Activated naive CD8-positive, alpha-beta T cell treated with anti-CD3 and anti-CD28 coated beads, Interleukin-2, amount 10 ng/mL, durations not matched to agents 7 days and 5 days (primary cell): ENCODE measurements at regions not wholly inside any gene's neighbourhood (a gene's known extent, or its start where the extent isn't known, plus 50 kb on each side); places are given as distances from the start of the nearest gene placed in this dataset.

ENCODE experiments used
- ATAC-seq: fragments of 150-1000 bp; cut with Tn5 transposase; one replicate; pipeline ENCODE4 v1.10.0; 2021; ENCODE audit warnings: low read depth, moderate library complexity
- POLR2A ChIA-PET: fragments of 350-600 bp; sonication (Branson Sonifier 250); formaldehyde crosslinking; loops from one replicate; lab custom pipeline; 2021; ENCODE audit warnings: antibody characterized with exemption; lab: Charles Lee
- DNase-seq: peaks from one replicate; pipeline ENCODE4 v3.0.0; 2021
- H3K27ac Mint-ChIP-seq: one replicate; pipeline ENCODE4 v1.8.0; 2022; ENCODE audit warnings: mild to moderate bottlenecking, mixed read lengths
- H3K27me3 Mint-ChIP-seq: one replicate; pipeline ENCODE4 v1.8.0; 2022; ENCODE audit warnings: mild to moderate bottlenecking, moderate library complexity, mixed read lengths
- H3K36me3 Mint-ChIP-seq: one replicate; pipeline ENCODE4 v1.8.0; 2021; ENCODE audit warnings: mild to moderate bottlenecking, mixed read lengths
- H3K4me1 Mint-ChIP-seq: one replicate; pipeline ENCODE4 v1.8.0; 2021; ENCODE audit warnings: mixed read lengths
- H3K4me3 Mint-ChIP-seq: one replicate; pipeline ENCODE4 v1.8.0; 2022; ENCODE audit warnings: mild to moderate bottlenecking, moderate library complexity, mixed read lengths
- H3K9me3 Mint-ChIP-seq: one replicate; pipeline ENCODE4 v1.8.0; 2021; ENCODE audit warnings: mixed read lengths

- no peak overlapping the region for H3K27ac Mint-ChIP-seq
- peaks cover 11% of the 10 kb centered on the region for H3K4me1 Mint-ChIP-seq
- POLR2A ChIA-PET: no interaction called here
- H3K36me3 Mint-ChIP-seq: peaks cover 6% of the 10 kb centered on the region
- H3K9me3 Mint-ChIP-seq: peaks cover 8% of the 10 kb centered on the region
- ATAC-seq (no peak), DNase-seq (no peak)
- H3K4me3 Mint-ChIP-seq: no peak overlapping the region
- peaks cover 11% of the 10 kb centered on the region for H3K27me3 Mint-ChIP-seq
Observed at GRCh38 chr2:8355102-8355859, 326.6 kb upstream of the ID2 start.

GRCh38 chr2:8357738-8358518 lies 323.9 kb upstream of the ID2 start:
- H3K4me3 Mint-ChIP-seq: no peak overlapping the region
- DNase-seq (no peak), ATAC-seq (no peak)
- H3K27ac Mint-ChIP-seq: peak overlapping the region; percentile 25
- peaks cover 8% of the 10 kb centered on the region for H3K9me3 Mint-ChIP-seq
- peaks cover 6% of the 10 kb centered on the region for H3K27me3 Mint-ChIP-seq
- POLR2A ChIA-PET: no interaction called here
- H3K4me1 Mint-ChIP-seq: peaks cover 2% of the 10 kb centered on the region
- peaks cover 6% of the 10 kb centered on the region for H3K36me3 Mint-ChIP-seq

- Mint-ChIP-seq H3K27ac (no peak overlapping the region), H3K36me3 (peaks cover 2% of the 10 kb centered on the region), H3K9me3 (peaks cover 2% of the 10 kb centered on the region), H3K27me3 (peaks cover 2% of the 10 kb centered on the region), H3K4me1 (peaks cover 11% of the 10 kb centered on the region), H3K4me3 (no peak overlapping the region)
- POLR2A ChIA-PET: no interaction called here
- ATAC-seq (no peak), DNase-seq (no peak)
Observed at GRCh38 chr2:8361930-8362329, 319.9 kb upstream of the ID2 start.

GRCh38 chr2:8363161-8363560 lies 318.7 kb upstream of the ID2 start:
- no peak for ATAC-seq
- POLR2A ChIA-PET: interaction anchor here (0.6 kb wide), 1 partner anchor 26 kb away, joined by 4 read pairs; no protein-coding TSS in a partner anchor
- Mint-ChIP-seq H3K36me3 (peaks cover under 1% of the 10 kb centered on the region), H3K27me3 (no peaks in the 10 kb centered on the region), H3K9me3 (no peaks in the 10 kb centered on the region), H3K27ac (no peak overlapping the region), H3K4me1 (peaks cover 9% of the 10 kb centered on the region), H3K4me3 (no peak overlapping the region)
- no peak for DNase-seq

GRCh38 chr2:8364668-8365067 lies 317.2 kb upstream of the ID2 start:
- no peak overlapping the region for H3K27ac Mint-ChIP-seq
- H3K9me3 Mint-ChIP-seq: no peaks in the 10 kb centered on the region
- DNase-seq: no peak
- POLR2A ChIA-PET: no interaction called here
- H3K4me3 Mint-ChIP-seq: no peak overlapping the region
- H3K36me3 Mint-ChIP-seq: peaks cover under 1% of the 10 kb centered on the region
- H3K27me3 Mint-ChIP-seq: peaks cover 1% of the 10 kb centered on the region
- H3K4me1 Mint-ChIP-seq: peaks cover 9% of the 10 kb centered on the region
- ATAC-seq: no peak

- H3K27me3 Mint-ChIP-seq: peaks cover 3% of the 10 kb centered on the region
- peaks cover 9% of the 10 kb centered on the region for H3K4me1 Mint-ChIP-seq
- ATAC-seq (no peak), DNase-seq (no peak)
- peaks cover 2% of the 10 kb centered on the region for H3K36me3 Mint-ChIP-seq
- no peak overlapping the region for H3K4me3 Mint-ChIP-seq
- POLR2A ChIA-PET: no interaction called here
- H3K27ac Mint-ChIP-seq: no peak overlapping the region
- H3K9me3 Mint-ChIP-seq: no peaks in the 10 kb centered on the region
Observed at GRCh38 chr2:8365331-8365910, 316.4 kb upstream of the ID2 start.

GRCh38 chr2:8367833-8368232 lies 314.0 kb upstream of the ID2 start:
- POLR2A ChIA-PET: no interaction called here
- H3K27me3 Mint-ChIP-seq: peaks cover 5% of the 10 kb centered on the region
- DNase-seq: no peak
- H3K4me3 Mint-ChIP-seq: no peak overlapping the region
- H3K4me1 Mint-ChIP-seq: peaks cover 11% of the 10 kb centered on the region
- no peaks in the 10 kb centered on the region for H3K9me3 Mint-ChIP-seq
- no peak overlapping the region for H3K27ac Mint-ChIP-seq
- peaks cover 2% of the 10 kb centered on the region for H3K36me3 Mint-ChIP-seq
- no peak for ATAC-seq

GRCh38 chr2:8368463-8368862 lies 313.4 kb upstream of the ID2 start:
- POLR2A ChIA-PET: no interaction called here
- DNase-seq (no peak), ATAC-seq (no peak)
- Mint-ChIP-seq H3K27me3 (peaks cover 9% of the 10 kb centered on the region), H3K36me3 (peaks cover 7% of the 10 kb centered on the region), H3K9me3 (peaks cover 2% of the 10 kb centered on the region), H3K4me1 (peaks cover 7% of the 10 kb centered on the region), H3K4me3 (no peak overlapping the region), H3K27ac (no peak overlapping the region)

- DNase-seq (no peak), ATAC-seq (no peak)
- Mint-ChIP-seq H3K27me3 (peaks cover 9% of the 10 kb centered on the region), H3K4me1 (peaks cover 3% of the 10 kb centered on the region), H3K27ac (no peak overlapping the region), H3K36me3 (peaks cover 7% of the 10 kb centered on the region), H3K4me3 (no peak overlapping the region), H3K9me3 (peaks cover 2% of the 10 kb centered on the region)
- POLR2A ChIA-PET: no interaction called here
Observed at GRCh38 chr2:8369522-8369921, 312.3 kb upstream of the ID2 start.

GRCh38 chr2:8370258-8370802 lies 311.5 kb upstream of the ID2 start:
- POLR2A ChIA-PET: no interaction called here
- H3K36me3 Mint-ChIP-seq: peaks cover 7% of the 10 kb centered on the region
- H3K4me1 Mint-ChIP-seq: peaks cover 3% of the 10 kb centered on the region
- H3K9me3 Mint-ChIP-seq: peaks cover 4% of the 10 kb centered on the region
- DNase-seq (no peak), ATAC-seq (no peak)
- H3K27ac Mint-ChIP-seq: no peak overlapping the region
- H3K27me3 Mint-ChIP-seq: peaks cover 9% of the 10 kb centered on the region
- H3K4me3 Mint-ChIP-seq: no peak overlapping the region

- Mint-ChIP-seq H3K27ac (no peak overlapping the region), H3K27me3 (peaks cover 9% of the 10 kb centered on the region), H3K4me1 (peaks cover 5% of the 10 kb centered on the region), H3K9me3 (peaks cover 4% of the 10 kb centered on the region), H3K4me3 (no peak overlapping the region), H3K36me3 (peaks cover 7% of the 10 kb centered on the region)
- DNase-seq (no peak), ATAC-seq (no peak)
- POLR2A ChIA-PET: no interaction called here
Observed at GRCh38 chr2:8371653-8372052, 310.2 kb upstream of the ID2 start.

- no peak for ATAC-seq
- Mint-ChIP-seq H3K4me3 (no peak overlapping the region), H3K9me3 (peaks cover 6% of the 10 kb centered on the region), H3K36me3 (peaks cover 10% of the 10 kb centered on the region), H3K27me3 (peaks cover 9% of the 10 kb centered on the region), H3K4me1 (peaks cover 17% of the 10 kb centered on the region), H3K27ac (no peak overlapping the region)
- DNase-seq: no peak
- POLR2A ChIA-PET: interaction anchor here (0.9 kb wide), 1 partner anchor 12 kb away, joined by 5 read pairs; no protein-coding TSS in a partner anchor
Observed at GRCh38 chr2:8374782-8375181, 307.1 kb upstream of the ID2 start.

GRCh38 chr2:8376603-8377410 lies 305.0 kb upstream of the ID2 start:
- POLR2A ChIA-PET: no interaction called here
- peaks cover 10% of the 10 kb centered on the region for H3K36me3 Mint-ChIP-seq
- ATAC-seq: no peak
- DNase-seq: no peak
- H3K27ac Mint-ChIP-seq: no peak overlapping the region
- peaks cover 10% of the 10 kb centered on the region for H3K27me3 Mint-ChIP-seq
- peaks cover 14% of the 10 kb centered on the region for H3K4me1 Mint-ChIP-seq
- no peak overlapping the region for H3K4me3 Mint-ChIP-seq
- H3K9me3 Mint-ChIP-seq: peaks cover 6% of the 10 kb centered on the region
